GM12892 (cell line): ENCODE measurements at regions not wholly inside any gene's neighbourhood (a gene's known extent, or its start where the extent isn't known, plus 50 kb on each side); places are given as distances from the start of the nearest gene placed in this dataset.

ENCODE experiments used
- POLR2A ChIP-seq: IDR thresholded peaks from 2 replicates; pipeline ENCODE4 v1.6.1; 2011; ENCODE audit warnings: low read depth, low read length, control low read depth
- TAF1 ChIP-seq: IDR thresholded peaks from 2 replicates; pipeline ENCODE4 v1.6.1; 2011; ENCODE audit warnings: low read depth, mild to moderate bottlenecking, control low read depth, low read length, borderline replicate concordance

DNA sequence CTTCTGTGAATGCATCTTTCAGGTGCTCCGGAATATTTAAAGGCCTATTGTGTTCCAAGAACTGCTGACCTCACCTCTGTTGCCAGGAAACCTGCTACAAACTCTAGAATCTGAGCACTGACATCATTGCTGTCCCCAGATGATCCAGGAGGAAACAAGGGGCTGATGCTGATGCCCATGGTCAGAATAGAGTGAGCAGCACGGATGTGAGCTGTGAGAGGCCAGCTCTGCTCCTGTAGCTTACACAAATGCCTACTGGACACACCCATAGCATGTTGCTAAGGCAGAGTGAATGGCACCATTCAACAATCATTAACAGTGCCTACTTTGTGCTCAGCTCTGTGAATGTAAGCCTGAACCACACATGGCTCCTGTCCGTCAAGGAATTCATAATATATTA lies 276.7 kb upstream of the API5 start:
- TF ChIP-seq POLR2A (no peak), TAF1 (no peak)
